Activated naive CD8-positive, alpha-beta T cell treated with anti-CD3 and anti-CD28 coated beads, Interleukin-2, amount 50 U/mL, for 24 hours (primary cell): ENCODE measurements at regions not wholly inside any gene's neighbourhood (a gene's known extent, or its start where the extent isn't known, plus 50 kb on each side); places are given as distances from the start of the nearest gene placed in this dataset.

Experiments used
- ATAC-seq: fragments of 150-1000 bp; cut with Tn5 transposase; one replicate; pipeline ENCODE4 v1.10.0; 2021
- DNase-seq: peaks from one replicate; pipeline ENCODE4 v3.0.0; 2021
- H3K27ac Mint-ChIP-seq: one replicate; pipeline ENCODE4 v1.8.0; 2021; ENCODE audit warnings: mild to moderate bottlenecking, mixed read lengths
- H3K27me3 Mint-ChIP-seq: one replicate; pipeline ENCODE4 v1.8.0; 2021; ENCODE audit warnings: mixed read lengths
- H3K36me3 Mint-ChIP-seq: one replicate; pipeline ENCODE4 v1.8.0; 2021; ENCODE audit warnings: low read depth, mixed read lengths
- H3K4me1 Mint-ChIP-seq: one replicate; pipeline ENCODE4 v1.8.0; 2021; ENCODE audit warnings: mixed read lengths
- H3K4me3 Mint-ChIP-seq: one replicate; pipeline ENCODE4 v1.8.0; 2021; ENCODE audit warnings: mild to moderate bottlenecking, moderate library complexity, mixed read lengths
- H3K9me3 Mint-ChIP-seq: one replicate; pipeline ENCODE4 v1.8.0; 2021; ENCODE audit warnings: mixed read lengths

GRCh38 chr9:95776176-95776575 is 99.3 kb upstream of the ERCC6L2 start:
- DNase-seq: no peak
- Mint-ChIP-seq H3K4me1 (peaks cover 10% of the 10 kb centered on the region), H3K9me3 (no peaks in the 10 kb centered on the region), H3K27ac (no peak overlapping the region), H3K4me3 (no peak overlapping the region), H3K27me3 (peaks cover 5% of the 10 kb centered on the region), H3K36me3 (no peaks in the 10 kb centered on the region)
- ATAC-seq: no peak

- Mint-ChIP-seq H3K27me3 (peaks cover 5% of the 10 kb centered on the region), H3K9me3 (no peaks in the 10 kb centered on the region), H3K4me1 (peaks cover 10% of the 10 kb centered on the region), H3K4me3 (no peak overlapping the region), H3K27ac (no peak overlapping the region), H3K36me3 (no peaks in the 10 kb centered on the region)
- DNase-seq (no peak), ATAC-seq (no peak)
Measured at GRCh38 chr9:95775191-95775590, 100.3 kb upstream of the ERCC6L2 start.

DNA sequence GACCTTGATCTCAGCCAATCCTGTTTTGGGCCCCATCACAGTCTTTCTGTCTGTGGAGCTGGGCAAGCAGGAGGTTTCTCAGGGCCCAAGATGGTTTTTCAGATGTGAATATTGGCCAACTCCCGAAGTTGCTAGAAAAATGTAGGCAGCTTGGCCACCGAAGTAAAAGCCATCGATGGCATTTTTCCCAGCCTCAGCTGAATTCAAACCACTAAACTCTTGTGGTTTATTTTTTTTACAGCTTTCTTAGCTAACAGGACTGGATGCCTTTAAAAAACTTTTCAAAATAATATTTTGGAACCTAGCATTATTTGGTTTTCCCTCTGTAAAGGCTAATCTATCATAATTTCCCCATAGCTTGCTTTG is 102.5 kb upstream of the ERCC6L2 start:
- H3K4me3 Mint-ChIP-seq: peak overlapping the region; percentile 55
- no peaks in the 10 kb centered on the region for H3K36me3 Mint-ChIP-seq
- peak overlapping the region; percentile 73 for H3K27ac Mint-ChIP-seq
- DNase-seq: no peak
- H3K4me1 Mint-ChIP-seq: peaks cover 10% of the 10 kb centered on the region
- peaks cover 7% of the 10 kb centered on the region for H3K27me3 Mint-ChIP-seq
- no peak for ATAC-seq
- H3K9me3 Mint-ChIP-seq: no peaks in the 10 kb centered on the region

DNA sequence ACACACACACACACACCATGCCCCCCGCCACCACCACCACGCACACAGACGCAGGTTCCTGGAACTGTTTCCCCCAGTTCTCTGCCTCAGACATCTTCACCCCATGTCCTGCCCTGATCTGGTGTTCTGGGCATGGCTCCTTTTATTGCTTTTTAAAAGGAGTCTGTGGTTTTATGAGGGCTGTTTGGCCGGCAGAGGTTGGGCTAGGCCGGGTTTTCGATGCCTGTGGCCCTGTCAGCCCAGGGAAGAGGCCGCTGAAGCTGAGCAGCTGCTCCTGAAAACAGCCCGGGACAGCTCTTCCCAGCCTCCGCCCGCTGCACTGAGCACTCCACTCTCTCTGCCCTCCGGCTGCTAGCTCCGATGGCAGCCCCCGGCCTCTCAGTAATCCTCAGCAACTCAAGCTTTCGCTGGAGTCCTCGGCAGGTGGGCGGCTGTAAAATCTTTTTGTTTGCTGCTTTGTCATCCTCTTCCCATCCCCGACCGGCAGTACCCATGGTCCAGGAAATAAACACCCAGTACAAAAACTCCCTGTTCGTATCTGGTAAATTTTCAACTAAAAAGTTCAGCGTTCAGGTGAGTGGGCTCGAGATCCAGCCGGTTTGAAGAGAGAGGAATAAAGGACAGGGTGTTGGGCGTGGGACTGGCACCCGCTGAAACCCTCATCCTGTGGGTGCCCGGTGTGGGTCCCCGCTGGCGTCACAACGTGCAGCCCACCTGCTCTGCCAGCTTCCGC is 103.0 kb upstream of the ERCC6L2 start:
- DNase-seq (peak; percentile 15), ATAC-seq (peak; percentile 29)
- Mint-ChIP-seq H3K4me3 (peak overlapping the region; percentile 55), H3K4me1 (peaks cover 10% of the 10 kb centered on the region), H3K27ac (peak overlapping the region; percentile 73), H3K27me3 (peaks cover 7% of the 10 kb centered on the region), H3K36me3 (no peaks in the 10 kb centered on the region), H3K9me3 (no peaks in the 10 kb centered on the region)

DNA sequence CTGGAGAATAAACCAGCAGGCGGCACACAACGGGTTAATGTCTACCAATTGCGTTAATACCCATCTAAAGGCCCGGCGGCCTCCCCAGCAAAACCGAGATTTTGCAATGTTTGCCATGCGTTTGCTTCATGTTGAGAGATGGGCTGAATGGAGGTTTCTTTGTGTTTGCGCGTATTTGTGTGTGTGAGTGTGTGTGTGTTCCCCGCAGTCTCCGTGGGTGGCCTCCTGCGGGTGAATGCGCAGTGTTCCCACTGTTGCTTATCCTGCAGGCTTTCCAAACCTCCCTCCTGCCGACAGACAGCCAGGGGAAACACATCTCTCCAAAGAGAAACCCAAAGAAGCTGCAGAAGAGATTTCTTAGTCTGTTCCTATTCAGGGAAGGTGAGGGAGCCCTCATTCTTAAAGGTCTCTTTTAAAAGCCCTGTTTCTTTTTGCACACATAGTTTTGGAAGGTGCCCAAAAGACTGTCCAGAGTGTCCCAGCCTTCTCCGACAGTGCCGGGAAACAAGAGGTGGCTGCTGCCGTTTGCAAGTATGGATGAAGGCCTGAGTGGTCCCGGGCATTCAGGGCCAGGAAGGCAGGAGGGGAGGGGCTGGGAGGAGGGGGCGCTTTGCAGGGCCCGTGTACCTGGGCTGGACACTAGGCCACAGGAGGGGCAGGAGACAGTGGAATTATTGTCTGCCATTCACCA is 103.8 kb upstream of the ERCC6L2 start:
- Mint-ChIP-seq H3K27me3 (peaks cover 7% of the 10 kb centered on the region), H3K9me3 (no peaks in the 10 kb centered on the region), H3K36me3 (no peaks in the 10 kb centered on the region), H3K4me3 (no peak overlapping the region), H3K27ac (peak overlapping the region; percentile 73), H3K4me1 (peaks cover 10% of the 10 kb centered on the region)
- ATAC-seq (no peak), DNase-seq (no peak)

GRCh38 chr9:95770653-95771131 is 104.8 kb upstream of the ERCC6L2 start:
- Mint-ChIP-seq H3K36me3 (no peaks in the 10 kb centered on the region), H3K4me3 (no peak overlapping the region), H3K27me3 (peaks cover 7% of the 10 kb centered on the region), H3K9me3 (no peaks in the 10 kb centered on the region), H3K4me1 (peaks cover 10% of the 10 kb centered on the region), H3K27ac (no peak overlapping the region)
- DNase-seq (no peak), ATAC-seq (no peak)

DNA sequence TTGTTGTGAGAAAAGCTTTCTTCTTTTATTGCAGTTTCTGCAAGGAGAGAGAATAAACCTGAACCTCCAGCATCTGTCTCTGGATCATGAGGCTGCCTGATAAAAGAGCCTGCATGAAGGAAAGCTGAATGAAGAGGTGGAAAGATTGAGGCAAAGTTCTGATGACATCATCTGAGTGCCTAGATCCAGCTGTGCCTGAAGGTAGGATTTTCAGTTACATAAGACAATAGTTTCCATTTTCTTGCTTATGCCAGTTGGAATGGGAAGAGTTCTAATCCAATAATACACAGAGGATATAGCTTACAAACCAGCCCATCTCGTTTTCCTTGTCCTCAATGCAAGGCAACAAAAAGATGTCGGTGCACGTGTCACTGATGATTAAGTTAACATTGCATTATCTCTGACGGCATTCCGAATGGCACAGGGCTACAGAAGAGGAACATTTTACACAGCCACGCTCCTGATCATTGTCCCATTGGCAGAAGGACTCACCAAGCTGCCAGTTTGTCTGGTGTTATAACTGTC is 105.5 kb upstream of the ERCC6L2 start:
- no peaks in the 10 kb centered on the region for H3K9me3 Mint-ChIP-seq
- ATAC-seq: no peak
- no peak overlapping the region for H3K27ac Mint-ChIP-seq

DNA sequence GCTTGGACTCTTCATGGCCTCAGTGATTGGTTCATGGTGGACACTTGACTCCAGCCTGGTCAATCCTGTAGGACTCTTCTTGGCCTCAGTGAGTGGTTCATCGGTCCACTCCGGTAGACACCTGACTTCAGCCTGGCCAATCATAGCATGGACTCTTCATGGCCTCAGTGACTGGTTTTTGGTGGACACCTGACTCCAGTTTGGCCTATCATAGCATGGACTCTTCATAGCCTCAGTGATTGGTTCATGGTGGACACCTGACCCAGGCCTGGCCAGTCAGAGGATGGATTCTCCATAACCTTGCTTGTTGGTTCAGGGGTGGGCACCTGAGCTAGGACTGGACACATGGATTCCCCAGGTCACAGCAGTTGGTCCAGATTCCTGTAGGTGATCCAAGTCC is 106.0 kb upstream of the ERCC6L2 start:
- no peak for ATAC-seq
- Mint-ChIP-seq H3K9me3 (no peaks in the 10 kb centered on the region), H3K4me1 (peaks cover 10% of the 10 kb centered on the region), H3K27ac (no peak overlapping the region), H3K36me3 (no peaks in the 10 kb centered on the region), H3K4me3 (no peak overlapping the region), H3K27me3 (peaks cover 7% of the 10 kb centered on the region)
- DNase-seq: no peak

More for the DNA sequence above, 105.5 kb upstream of the ERCC6L2 start:
- Mint-ChIP-seq H3K36me3 (no peaks in the 10 kb centered on the region), H3K4me1 (peaks cover 10% of the 10 kb centered on the region), H3K27me3 (peaks cover 7% of the 10 kb centered on the region), H3K4me3 (no peak overlapping the region)
- DNase-seq: no peak

GRCh38 chr9:95766906-95767305 is 108.6 kb upstream of the ERCC6L2 start:
- Mint-ChIP-seq H3K27ac (no peak overlapping the region), H3K36me3 (no peaks in the 10 kb centered on the region), H3K4me3 (no peak overlapping the region), H3K27me3 (peaks cover 5% of the 10 kb centered on the region), H3K9me3 (no peaks in the 10 kb centered on the region), H3K4me1 (peaks cover 7% of the 10 kb centered on the region)
- DNase-seq: no peak
- ATAC-seq: no peak

DNA sequence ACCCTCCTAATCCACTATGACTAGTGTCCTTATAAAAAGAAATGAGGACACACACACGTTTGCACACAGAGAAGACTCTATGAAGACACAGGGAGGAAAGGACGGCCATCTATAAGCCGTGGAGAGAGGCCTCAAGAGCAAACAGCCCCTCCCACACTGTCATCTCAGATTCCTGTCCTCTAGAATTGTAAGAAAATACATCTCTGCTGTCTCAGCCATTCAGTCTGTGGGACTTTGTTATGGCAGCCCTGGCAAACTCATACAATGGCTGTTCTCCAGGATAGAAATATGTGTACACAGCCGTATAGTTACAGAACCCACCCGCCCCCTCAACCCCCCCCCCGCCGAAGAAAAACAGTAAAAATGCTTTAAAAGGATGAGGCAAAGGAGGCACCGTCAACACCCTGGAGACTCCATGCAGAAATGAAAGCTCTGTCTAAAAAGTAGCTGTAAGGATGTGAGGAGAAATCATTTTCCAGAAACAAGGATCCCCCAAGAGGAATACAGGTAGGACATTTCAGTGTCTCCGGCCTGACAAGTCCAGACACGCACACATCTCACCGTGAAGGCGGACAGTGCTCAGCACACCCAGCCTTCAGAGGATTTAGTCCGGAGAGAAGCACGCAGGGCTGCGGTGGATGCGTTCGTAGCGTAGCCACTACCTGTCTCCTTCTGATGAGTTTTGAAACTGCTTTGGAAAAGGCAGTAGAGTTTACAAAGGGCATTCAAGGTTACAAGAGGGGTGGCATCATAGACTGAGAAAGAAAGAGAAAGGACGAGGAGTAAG is 110.8 kb upstream of the ERCC6L2 start:
- Mint-ChIP-seq H3K27me3 (no peaks in the 10 kb centered on the region), H3K4me1 (peaks cover 2% of the 10 kb centered on the region), H3K4me3 (no peak overlapping the region), H3K9me3 (no peaks in the 10 kb centered on the region), H3K27ac (no peak overlapping the region), H3K36me3 (no peaks in the 10 kb centered on the region)
- no peak for ATAC-seq
- no peak for DNase-seq

- Mint-ChIP-seq H3K36me3 (no peaks in the 10 kb centered on the region), H3K27ac (no peak overlapping the region), H3K4me3 (no peak overlapping the region), H3K27me3 (no peaks in the 10 kb centered on the region), H3K9me3 (no peaks in the 10 kb centered on the region), H3K4me1 (peaks cover 2% of the 10 kb centered on the region)
- DNase-seq (no peak), ATAC-seq (no peak)
Measured at GRCh38 chr9:95763983-95764382, 111.5 kb upstream of the ERCC6L2 start.

DNA sequence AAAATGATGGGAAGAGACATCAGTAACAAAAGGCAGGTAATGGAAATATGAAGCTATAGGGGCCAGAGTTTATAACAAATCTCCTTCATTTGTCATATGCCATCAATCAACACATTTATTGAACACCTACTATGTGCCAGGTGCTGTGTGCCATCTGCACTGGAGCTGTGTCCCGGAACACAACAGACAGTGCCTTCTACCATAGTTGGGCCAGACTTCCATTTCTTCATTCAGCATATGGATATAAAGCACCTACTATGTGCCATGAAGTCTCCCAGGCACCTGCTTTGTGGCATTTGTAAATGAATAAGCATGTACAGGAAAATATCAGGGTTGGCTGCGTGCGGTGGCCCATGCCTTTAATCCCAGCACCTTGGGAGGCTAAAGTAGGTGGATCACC is 112.5 kb upstream of the ERCC6L2 start:
- ATAC-seq (no peak), DNase-seq (no peak)
- Mint-ChIP-seq H3K36me3 (no peaks in the 10 kb centered on the region), H3K4me1 (peaks cover 2% of the 10 kb centered on the region), H3K9me3 (no peaks in the 10 kb centered on the region), H3K27me3 (no peaks in the 10 kb centered on the region), H3K4me3 (no peak overlapping the region), H3K27ac (no peak overlapping the region)

GRCh38 chr9:95762322-95762721 is 113.2 kb upstream of the ERCC6L2 start:
- H3K4me1 Mint-ChIP-seq: peaks cover 2% of the 10 kb centered on the region
- no peaks in the 10 kb centered on the region for H3K9me3 Mint-ChIP-seq
- DNase-seq (peak; percentile 12), ATAC-seq (peak; percentile 52)
- no peak overlapping the region for H3K27ac Mint-ChIP-seq
- no peaks in the 10 kb centered on the region for H3K36me3 Mint-ChIP-seq
- no peak overlapping the region for H3K4me3 Mint-ChIP-seq
- H3K27me3 Mint-ChIP-seq: no peaks in the 10 kb centered on the region

DNA sequence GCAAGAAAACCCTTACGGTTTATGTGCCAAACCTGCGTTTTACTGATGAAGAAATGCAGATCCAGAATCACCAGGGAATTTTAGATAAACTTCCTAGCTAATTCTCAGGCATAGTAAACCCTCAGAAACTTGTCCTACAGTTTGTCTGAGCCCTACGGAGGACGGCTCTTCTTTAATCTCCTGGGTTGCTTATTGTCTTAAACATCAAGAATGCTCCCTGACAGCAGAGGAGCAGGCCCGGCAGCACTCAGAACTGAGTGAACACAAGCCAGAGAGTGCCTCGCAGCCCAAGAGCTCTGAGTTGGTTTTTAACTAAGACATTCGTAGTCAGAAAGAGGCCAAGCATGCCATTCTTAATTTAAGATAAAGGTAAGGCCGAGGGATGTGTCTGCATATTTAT is 114.7 kb upstream of the ERCC6L2 start:
- no peak for ATAC-seq
- Mint-ChIP-seq H3K27ac (no peak overlapping the region), H3K36me3 (no peaks in the 10 kb centered on the region)

More for the DNA sequence above, 114.7 kb upstream of the ERCC6L2 start:
- Mint-ChIP-seq H3K9me3 (no peaks in the 10 kb centered on the region), H3K27me3 (no peaks in the 10 kb centered on the region), H3K4me3 (no peak overlapping the region), H3K4me1 (peaks cover 2% of the 10 kb centered on the region)
- DNase-seq: no peak
